H9 (cell line): ENCODE measurements at regions not wholly inside any gene's neighbourhood (a gene's known extent, or its start where the extent isn't known, plus 50 kb on each side); places are given as distances from the start of the nearest gene placed in this dataset.

Source experiments
- DNase-seq: peaks from one replicate; pipeline ENCODE4 v3.0.0-alpha.2; 2017
- H2AFZ ChIP-seq: one replicate; pipeline ENCODE4 v1.6.1; 2013; ENCODE audit warnings: mild to moderate bottlenecking, low read length, control low read depth, moderate library complexity
- H2AK5ac ChIP-seq: 2 replicates; pipeline ENCODE4 v1.6.1; 2013; ENCODE audit warnings: low read length, control low read depth, mixed read lengths; ENCODE audit not compliant: insufficient read length
- H2BK120ac ChIP-seq: one replicate; pipeline ENCODE4 v1.6.1; 2013; ENCODE audit warnings: low read depth, mild to moderate bottlenecking, low read length, control low read depth, inconsistent platforms; ENCODE audit not compliant: poor library complexity, severe bottlenecking
- H2BK12ac ChIP-seq: 2 replicates; pipeline ENCODE4 v1.6.1; 2013; ENCODE audit warnings: low read length, control low read depth, mixed read lengths, low read depth; ENCODE audit not compliant: insufficient read length
- H2BK15ac ChIP-seq: 2 replicates; pipeline ENCODE4 v1.6.1; 2013; ENCODE audit warnings: low read depth, low read length, control low read depth
- H2BK20ac ChIP-seq: one replicate; pipeline ENCODE4 v1.6.1; 2013; ENCODE audit warnings: low read depth, mild to moderate bottlenecking, low read length, control low read depth, inconsistent platforms; ENCODE audit not compliant: poor library complexity, severe bottlenecking
- H2BK5ac ChIP-seq: 2 replicates; pipeline ENCODE4 v1.6.1; 2013; ENCODE audit warnings: low read length, control low read depth, mixed read lengths; ENCODE audit not compliant: insufficient read length
- H3K14ac ChIP-seq: 2 replicates; pipeline ENCODE4 v1.6.1; 2013; ENCODE audit warnings: low read length, control low read depth; ENCODE audit not compliant: insufficient read depth
- H3K18ac ChIP-seq: 2 replicates; pipeline ENCODE4 v1.6.1; 2013; ENCODE audit warnings: low read depth, mild to moderate bottlenecking, mixed read lengths, low read length, control low read depth; ENCODE audit not compliant: insufficient read length
- H3K23ac ChIP-seq: 2 replicates; pipeline ENCODE4 v1.6.1; 2013; ENCODE audit warnings: low read length, control low read depth, mixed read lengths, low read depth; ENCODE audit not compliant: insufficient read length
- H3K23me2 ChIP-seq: 2 replicates; pipeline ENCODE4 v1.6.1; 2013; ENCODE audit warnings: low read depth, mild to moderate bottlenecking, mixed read lengths, low read length, control low read depth; ENCODE audit not compliant: insufficient read length, poor library complexity, severe bottlenecking
- H3K27ac ChIP-seq: 2 replicates; pipeline ENCODE4 v1.5.1; 2013; ENCODE audit warnings: low read length, control low read depth, mixed read lengths, low read depth; ENCODE audit not compliant: insufficient read length
- H3K27me3 ChIP-seq: 2 replicates; pipeline ENCODE4 v1.6.1; 2013; ENCODE audit warnings: low read length, control low read depth, inconsistent platforms; ENCODE audit not compliant: insufficient read depth
- H3K4ac ChIP-seq: 2 replicates; pipeline ENCODE4 v1.6.1; 2013; ENCODE audit warnings: low read depth, mild to moderate bottlenecking, control low read depth, inconsistent platforms, low read length, moderate library complexity
- H3K4me1 ChIP-seq: 2 replicates; pipeline ENCODE4 v1.6.1; 2013; ENCODE audit warnings: low read length, control low read depth, inconsistent platforms; ENCODE audit not compliant: insufficient read depth
- H3K4me2 ChIP-seq: 2 replicates; pipeline ENCODE4 v1.6.1; 2013; ENCODE audit warnings: low read length, control low read depth, mixed read lengths; ENCODE audit not compliant: insufficient read length, insufficient read depth
- H3K56ac ChIP-seq: 2 replicates; pipeline ENCODE4 v1.6.1; 2013; ENCODE audit warnings: low read depth, mild to moderate bottlenecking, mixed read lengths, low read length, control low read depth; ENCODE audit not compliant: insufficient read length
- H3K79me1 ChIP-seq: 2 replicates; pipeline ENCODE4 v1.6.1; 2013; ENCODE audit warnings: low read depth, mild to moderate bottlenecking, moderate library complexity, low read length, control low read depth, inconsistent platforms; ENCODE audit not compliant: insufficient read depth, poor library complexity, severe bottlenecking
- H3K79me2 ChIP-seq: 2 replicates; pipeline ENCODE4 v1.6.1; 2013; ENCODE audit warnings: low read length, control low read depth, inconsistent platforms; ENCODE audit not compliant: insufficient read depth
- H3K9ac ChIP-seq: 2 replicates; pipeline ENCODE4 v1.6.1; 2013; ENCODE audit warnings: low read length, control low read depth, mixed read lengths; ENCODE audit not compliant: insufficient read length; ENCODE audit errors: extremely low read depth
- H3K9me3 ChIP-seq: one replicate; pipeline ENCODE4 v1.6.1; 2013; ENCODE audit warnings: low read depth, low read length, inconsistent platforms; ENCODE audit not compliant: control insufficient read depth
- H3T11ph ChIP-seq: one replicate; pipeline ENCODE4 v1.6.1; 2013; ENCODE audit warnings: mild to moderate bottlenecking, low read length, control low read depth, inconsistent platforms
- H4K20me1 ChIP-seq: one replicate; pipeline ENCODE4 v1.6.1; 2013; ENCODE audit not compliant: control insufficient read depth, insufficient read length, insufficient read depth
- H4K5ac ChIP-seq: 2 replicates; pipeline ENCODE4 v1.6.1; 2013; ENCODE audit warnings: low read depth, mild to moderate bottlenecking, mixed read lengths, low read length, control low read depth; ENCODE audit not compliant: insufficient read length
- H4K8ac ChIP-seq: replicated peaks from 2 replicates; pipeline ENCODE4 v1.6.1; 2013; ENCODE audit warnings: low read length, control low read depth, mixed read lengths, low read depth; ENCODE audit not compliant: insufficient read length
- H4K91ac ChIP-seq: 2 replicates; pipeline ENCODE4 v1.6.1; 2013; ENCODE audit warnings: low read depth, mild to moderate bottlenecking, moderate library complexity, mixed read lengths, low read length, control low read depth; ENCODE audit not compliant: insufficient read length
- H3K27ac Mint-ChIP-seq, 3 experiments: 2 replicates in 2 of 3; 3 replicates in 1 of 3; pipeline ENCODE4 v1.8.0; 2020 to 2021; ENCODE audit warnings: mixed read lengths in 3 of 3, mild to moderate bottlenecking in 1 of 3, moderate library complexity in 1 of 3
- H3K27me3 Mint-ChIP-seq: 2 replicates; pipeline ENCODE4 v1.8.0; 2021; ENCODE audit warnings: low read depth, mild to moderate bottlenecking, moderate library complexity, mixed read lengths
- H3K36me3 Mint-ChIP-seq, 3 experiments: 2 replicates in 2 of 3; 3 replicates in 1 of 3; pipeline ENCODE4 v1.8.0; 2020 to 2021; ENCODE audit warnings: low read depth in 3 of 3, mixed read lengths in 3 of 3; ENCODE audit not compliant: insufficient read depth in 1 of 3
- H3K4me1 Mint-ChIP-seq, 2 experiments: 2 replicates each; pipeline ENCODE4 v1.8.0; 2020; ENCODE audit warnings: mixed read lengths in 2 of 2
- H3K4me3 Mint-ChIP-seq, 2 experiments: 2 replicates in 1 of 2; 3 replicates in 1 of 2; pipeline ENCODE4 v1.8.0; 2020 to 2021; ENCODE audit warnings: mild to moderate bottlenecking in 2 of 2, mixed read lengths in 2 of 2, moderate library complexity in 1 of 2
- H3K9me3 Mint-ChIP-seq, 2 experiments: 2 replicates in 1 of 2; 3 replicates in 1 of 2; pipeline ENCODE4 v1.8.0; 2020; ENCODE audit warnings: mild to moderate bottlenecking in 2 of 2, mixed read lengths in 2 of 2, moderate library complexity in 1 of 2
- CTCF ChIP-seq: fragments of 200-600 bp; sonication (generic); conservative IDR thresholded peaks from 3 replicates; pipeline ENCODE4 v1.8.0; 2021; ENCODE audit warnings: antibody characterized with exemption, mild to moderate bottlenecking
- WGBS: extraction: QIAGEN DNeasy Blood & Tissue Kit; methylation state at CpG from one replicate; pipeline ENCODE4 v1.1.7; 2013; ENCODE audit warnings: missing lambda C conversion rate, low lambda C conversion rate, mixed read lengths; ENCODE audit not compliant: insufficient read length; ENCODE audit errors: extremely low coverage; 5-methylcytosine and 5-hydroxymethylcytosine counted together

- no peaks in the 10 kb centered on the region for H3K23me2 ChIP-seq
- no peak overlapping the region for H4K5ac ChIP-seq
- no peak overlapping the region for H2BK120ac ChIP-seq
- no peak overlapping the region for H3K23ac ChIP-seq
- no peaks in the 10 kb centered on the region for H3K4me1 Mint-ChIP-seq
- no peak overlapping the region for H3K18ac ChIP-seq
- H3K27ac ChIP-seq = no peak overlapping the region
- no peak overlapping the region for H2BK12ac ChIP-seq
- H3K4ac ChIP-seq = no peak overlapping the region
- no peak overlapping the region for H3K14ac ChIP-seq
- H3K4me2 ChIP-seq = no peak overlapping the region
- H3K27me3 ChIP-seq = no peaks in the 10 kb centered on the region
- H3K56ac ChIP-seq = no peak overlapping the region
- H4K8ac ChIP-seq = no peak overlapping the region
- peaks cover 0 to 2% (median 0%) of the 10 kb centered on the region in 3 experiments; a peak in 2 of 7 replicates for H3K36me3 Mint-ChIP-seq
- no peaks in the 10 kb centered on the region for H3K79me2 ChIP-seq
- H2BK20ac ChIP-seq = no peak overlapping the region
- no peak overlapping the region for H3K27ac Mint-ChIP-seq
- H2BK15ac ChIP-seq = no peak overlapping the region
- H3K27me3 Mint-ChIP-seq = no peaks in the 10 kb centered on the region; the same call in 1 of the 2 replicates
- no peak for TF ChIP-seq CTCF
- WGBS = no CpG with 5 or more reads among the region's 3 CpGs
- H3K9me3 Mint-ChIP-seq = peaks cover 0 to 2% of the 10 kb centered on the region in 2 experiments; a peak in 3 of 5 replicates
- no peaks in the 10 kb centered on the region for H3K79me1 ChIP-seq
- no peaks in the 10 kb centered on the region for H3K4me1 ChIP-seq
- H3K9ac ChIP-seq = no peak overlapping the region
- DNase-seq = no peak
- H3T11ph ChIP-seq = no peak overlapping the region
- no peak overlapping the region for H3K4me3 Mint-ChIP-seq
- no peak overlapping the region for H2BK5ac ChIP-seq
- H4K91ac ChIP-seq = no peak overlapping the region
- no peaks in the 10 kb centered on the region for H4K20me1 ChIP-seq
- no peak overlapping the region for H2AFZ ChIP-seq
- no peak overlapping the region for H2AK5ac ChIP-seq
- H3K9me3 ChIP-seq = no peaks in the 10 kb centered on the region
Measured at GRCh38 chr17:14762736-14763479, 462.0 kb downstream of the HS3ST3B1 start.
